ENCODE measurements at regions not wholly inside any gene's neighbourhood (a gene's known extent, or its start where the extent isn't known, plus 50 kb on each side); places are given as distances from the start of the nearest gene placed in this dataset.
"Not testable (repeated sequence)": the region's sequence is repeated elsewhere in the genome, so short reads cannot be mapped to it uniquely, and the experiment has no call there.

GRCh38 chr16:7962091-7962879 lies 628.0 kb downstream of the TMEM114 start:
- no peak for DNase-seq (ENCODE audit: low spot score)

- DNase-seq (ENCODE audit: low spot score) = no peak
Measured at GRCh38 chr16:7957151-7957550, 624.5 kb downstream of the RBFOX1 start.

- no peak for DNase-seq (ENCODE audit: low spot score)
Measured at GRCh38 chr16:7953360-7953759, 620.7 kb downstream of the RBFOX1 start.

GRCh38 chr16:7946142-7946541 lies 613.5 kb downstream of the RBFOX1 start:
- no peak for DNase-seq (ENCODE audit: low spot score)

GRCh38 chr16:7938175-7938574 lies 605.5 kb downstream of the RBFOX1 start:
- DNase-seq (ENCODE audit: low spot score) = no peak

- no peak for DNase-seq (ENCODE audit: low spot score)
Measured at GRCh38 chr16:7921345-7921744, 588.7 kb downstream of the RBFOX1 start.

GRCh38 chr16:7919782-7920181 lies 587.1 kb downstream of the RBFOX1 start:
- no peak for DNase-seq (ENCODE audit: low spot score)

- no peak for DNase-seq (ENCODE audit: low spot score)
Measured at GRCh38 chr16:7914748-7915147, 582.1 kb downstream of the RBFOX1 start.

- DNase-seq (ENCODE audit: low spot score) = no peak
Measured at GRCh38 chr16:7912132-7912531, 579.5 kb downstream of the RBFOX1 start.

GRCh38 chr16:7910116-7910515 lies 577.5 kb downstream of the RBFOX1 start:
- DNase-seq (ENCODE audit: low spot score) = no peak

GRCh38 chr16:7888411-7888810 lies 555.8 kb downstream of the RBFOX1 start:
- DNase-seq (ENCODE audit: low spot score) = no peak

- no peak for DNase-seq (ENCODE audit: low spot score)
Measured at GRCh38 chr16:7887316-7887715, 554.7 kb downstream of the RBFOX1 start.

- DNase-seq (ENCODE audit: low spot score) = no peak
Measured at GRCh38 chr16:7871979-7872378, 539.3 kb downstream of the RBFOX1 start.

- DNase-seq (ENCODE audit: low spot score) = no peak
Measured at GRCh38 chr16:7871371-7871770, 538.7 kb downstream of the RBFOX1 start.

- DNase-seq (ENCODE audit: low spot score) = no peak
Measured at GRCh38 chr16:7867831-7868230, 535.2 kb downstream of the RBFOX1 start.

- no peak for DNase-seq (ENCODE audit: low spot score)
Measured at GRCh38 chr16:7866144-7866543, 533.5 kb downstream of the RBFOX1 start.

- DNase-seq (ENCODE audit: low spot score) = not testable (repeated sequence)
Measured at GRCh38 chr16:7865393-7865792, 532.7 kb downstream of the RBFOX1 start.

GRCh38 chr16:7861891-7862582 lies 529.4 kb downstream of the RBFOX1 start:
- DNase-seq (ENCODE audit: low spot score) = no peak

- DNase-seq (ENCODE audit: low spot score) = no peak
Measured at GRCh38 chr16:7853197-7853596, 520.6 kb downstream of the RBFOX1 start.

- no peak for DNase-seq (ENCODE audit: low spot score)
Measured at GRCh38 chr16:7849841-7850240, 517.2 kb downstream of the RBFOX1 start.

GRCh38 chr16:7843261-7843660 lies 510.6 kb downstream of the RBFOX1 start:
- DNase-seq (ENCODE audit: low spot score) = no peak

- DNase-seq (ENCODE audit: low spot score) = no peak
Measured at GRCh38 chr16:7839568-7839967, 506.9 kb downstream of the RBFOX1 start.

- no peak for DNase-seq (ENCODE audit: low spot score)
Measured at GRCh38 chr16:7834771-7835431, 502.3 kb downstream of the RBFOX1 start.
